HCEC 1CT (cell line): ENCODE measurements at regions not wholly inside any gene's neighbourhood (a gene's known extent, or its start where the extent isn't known, plus 50 kb on each side); places are given as distances from the start of the nearest gene placed in this dataset.
A peak's percentile ranks its signal among the peaks of the same experiment; 100 is the strongest.

Source experiments
- DNase-seq: peaks from one replicate; pipeline ENCODE4 v3.0.0-alpha.2; 2017

DNA sequence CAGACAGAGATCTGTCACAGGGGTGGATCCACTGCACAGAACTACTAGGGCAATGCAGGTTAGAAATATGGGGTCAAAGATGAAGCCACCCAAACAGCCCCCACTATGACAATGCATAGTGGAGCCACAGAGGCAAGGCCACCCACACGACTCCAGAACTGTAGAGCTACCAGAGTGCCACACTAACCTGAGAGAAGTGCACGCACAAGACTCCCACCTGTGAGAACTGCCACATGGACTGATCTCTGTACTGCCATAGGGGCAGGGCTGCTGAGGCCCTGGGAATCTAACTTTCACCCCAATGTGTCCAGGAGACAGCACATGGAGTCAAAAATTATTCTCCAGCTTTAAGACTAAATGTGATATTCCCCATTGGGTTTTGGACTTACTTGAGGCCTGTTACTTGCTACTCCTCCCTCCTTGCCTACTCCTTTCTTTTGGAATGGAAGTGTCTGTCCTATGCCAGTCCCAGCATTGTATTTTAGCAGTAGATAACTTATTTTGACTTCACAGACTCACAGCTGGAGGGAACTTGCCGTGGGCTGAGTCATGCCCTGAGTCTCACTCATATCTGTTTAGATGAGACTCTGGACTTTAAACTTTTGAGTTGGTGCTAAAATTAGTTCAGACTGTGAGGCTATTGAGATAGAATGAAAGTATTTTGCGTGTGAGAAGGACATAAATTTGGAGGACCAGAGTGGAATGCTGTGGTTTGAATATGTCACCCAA, 853.3 kb downstream of the MAT2B start:
- DNase-seq: peak; percentile 82

DNA sequence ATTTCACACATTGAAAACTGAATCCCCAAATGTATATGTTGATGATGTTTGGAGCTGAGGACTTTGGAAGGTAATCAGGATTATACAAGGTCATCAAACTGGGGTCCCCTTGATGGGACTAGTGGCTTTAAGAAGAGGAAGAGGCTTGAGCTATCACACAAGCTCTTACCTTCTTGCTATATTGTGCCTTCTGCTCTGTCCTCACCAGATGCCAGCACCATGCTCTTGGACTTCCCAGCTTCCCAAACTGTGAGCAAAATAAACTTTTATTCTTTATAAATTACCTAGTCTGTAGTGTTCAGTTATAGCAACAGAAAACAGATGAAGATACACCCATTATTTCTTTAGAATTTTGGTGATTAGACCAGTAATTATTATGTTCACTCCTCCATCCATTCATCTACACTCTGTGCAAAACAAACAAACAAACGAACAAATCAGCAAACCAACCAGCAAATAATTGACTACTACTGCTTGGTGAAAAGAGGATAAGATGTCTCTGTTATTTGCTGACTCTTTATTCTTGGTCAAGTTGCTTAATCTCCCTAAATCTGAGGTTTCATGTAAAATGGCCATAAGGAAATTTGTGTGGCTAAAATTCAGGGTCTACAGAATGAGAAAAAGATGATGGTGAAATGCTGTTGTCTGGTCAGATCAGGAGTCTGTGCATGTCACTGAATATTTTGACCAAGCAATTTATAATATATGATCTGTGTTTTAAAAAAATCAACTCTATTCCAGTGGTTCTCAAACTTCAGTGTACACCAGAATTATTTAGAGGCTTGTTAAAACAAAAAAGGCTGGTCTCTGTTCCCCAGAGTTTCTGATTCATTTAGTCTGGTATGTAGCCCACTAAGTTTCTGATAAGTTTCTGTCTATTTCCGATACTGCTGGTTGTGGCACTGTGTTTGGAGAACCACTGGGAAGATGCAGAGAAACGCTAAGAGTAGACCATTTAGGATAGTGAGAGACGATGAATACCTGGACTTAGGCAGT, 854.1 kb downstream of the MAT2B start:
- DNase-seq: no peak

DNA sequence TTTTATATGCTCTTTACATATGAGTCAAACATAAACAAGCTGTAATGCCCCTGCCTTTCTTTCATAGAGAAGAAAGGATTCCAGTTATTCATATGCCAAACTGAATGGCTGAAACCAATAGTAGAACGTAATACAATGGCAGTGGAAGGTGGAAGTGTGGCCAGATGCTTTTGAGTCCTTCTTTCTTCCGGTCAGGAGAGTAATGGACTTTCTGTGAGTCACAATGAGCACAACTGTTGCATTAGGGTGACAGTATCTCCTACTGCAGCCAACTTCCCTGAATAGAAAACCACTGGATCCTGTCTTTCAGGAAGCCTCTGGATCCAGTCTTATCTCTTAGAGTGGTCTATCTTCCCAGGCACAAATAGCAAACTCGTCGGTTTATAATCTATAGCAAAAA, 855.2 kb downstream of the MAT2B start:
- DNase-seq: peak; percentile 34

DNA sequence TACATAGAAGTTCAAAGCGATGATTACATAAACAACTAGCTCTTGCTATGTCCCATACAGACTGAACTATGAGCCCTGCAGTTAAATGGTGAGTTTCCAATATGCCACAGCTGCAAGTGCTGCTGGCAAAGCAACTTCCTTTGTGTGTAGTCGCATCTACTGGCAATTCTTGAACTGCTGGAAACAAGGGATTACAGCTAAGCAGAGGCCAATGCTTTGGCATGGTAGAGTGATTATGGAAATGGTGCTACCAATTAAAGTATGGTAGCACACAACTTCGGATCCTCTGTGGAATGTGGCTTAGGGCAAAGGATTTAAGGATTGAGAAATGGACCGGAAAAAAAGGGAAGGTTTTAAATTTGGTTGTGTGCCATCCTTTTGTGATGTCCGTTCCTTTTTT, 856.6 kb downstream of the MAT2B start:
- no peak for DNase-seq

DNA sequence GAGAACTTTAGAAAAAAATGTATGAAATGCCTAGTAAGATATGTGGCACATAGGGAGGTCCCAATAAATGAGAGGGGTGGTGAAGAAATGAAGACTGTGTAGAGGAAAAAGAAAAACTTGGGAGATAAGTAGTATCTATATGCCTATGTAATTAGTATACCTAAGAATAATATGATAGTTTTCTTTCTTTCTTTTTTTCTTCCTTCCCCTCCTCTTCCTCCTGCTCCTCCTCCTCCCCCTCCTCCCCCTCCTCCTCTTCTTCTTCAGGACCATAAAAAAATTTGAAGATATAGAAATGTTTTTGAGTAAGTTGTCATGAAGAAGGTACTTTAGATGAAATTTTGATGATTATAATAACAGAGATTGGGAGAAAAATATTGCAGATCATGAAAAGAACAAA, 857.4 kb downstream of the MAT2B start:
- no peak for DNase-seq

DNA sequence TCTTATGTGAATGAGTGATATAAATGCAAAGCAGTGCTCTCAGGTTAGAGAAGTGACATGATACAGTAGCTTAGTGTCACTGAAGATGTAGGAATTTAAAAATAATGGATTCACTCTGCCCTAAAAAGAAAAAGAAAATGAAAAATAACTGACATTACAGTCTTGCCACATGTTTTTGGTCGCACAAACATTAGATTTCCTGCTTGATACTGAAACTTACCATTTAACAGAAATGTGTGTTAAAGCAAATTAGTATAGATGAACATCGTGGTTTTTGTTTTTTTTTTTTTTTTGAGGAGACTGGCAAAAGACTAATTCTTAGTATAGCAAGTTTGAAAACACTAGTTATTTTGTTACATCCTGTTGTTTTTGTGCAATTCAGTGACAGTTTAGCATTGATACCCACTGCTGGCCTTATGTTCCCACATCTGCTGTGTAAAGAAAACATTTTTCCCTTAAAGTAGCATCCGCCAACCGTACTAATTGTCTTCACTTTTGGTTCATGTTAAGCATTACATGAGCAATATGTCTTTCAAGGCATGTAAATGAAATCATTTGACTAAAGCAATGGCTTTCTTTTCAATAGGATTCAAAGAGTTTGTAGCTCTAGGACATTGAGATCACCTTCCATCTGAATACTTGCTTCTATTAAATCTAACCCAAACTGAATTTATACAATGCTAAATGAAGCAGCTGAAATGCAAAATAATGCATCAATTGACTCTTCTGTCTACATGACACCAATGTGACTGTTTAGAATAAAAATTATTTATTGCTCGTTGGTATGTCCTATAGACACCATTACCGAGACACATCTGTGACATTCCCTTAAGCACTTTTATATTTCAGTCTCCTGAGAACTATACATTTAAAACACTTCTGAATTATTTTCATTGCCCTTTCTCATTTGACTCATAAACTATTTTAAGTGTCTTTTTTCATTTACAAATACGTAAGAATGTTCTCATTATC, 859.1 kb downstream of the MAT2B start:
- no peak for DNase-seq

DNA sequence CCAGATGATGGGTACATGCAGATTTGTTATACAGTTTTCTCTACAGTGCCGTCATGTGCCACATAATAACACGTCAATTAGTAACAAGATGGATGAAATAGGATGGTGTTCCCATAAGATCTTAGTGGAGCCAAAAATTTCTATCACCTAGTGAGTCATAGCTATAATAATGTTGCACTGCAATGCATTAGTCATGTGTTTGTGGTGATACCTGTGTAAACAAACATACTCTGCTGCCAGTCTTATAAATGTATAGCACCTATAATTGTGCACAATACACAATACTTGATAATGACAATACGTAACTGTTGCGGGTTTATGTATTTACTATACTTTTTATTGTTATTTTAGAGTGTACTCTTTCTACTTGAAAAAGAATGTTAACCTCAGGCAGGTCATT, 865.4 kb downstream of the MAT2B start:
- DNase-seq: no peak

DNA sequence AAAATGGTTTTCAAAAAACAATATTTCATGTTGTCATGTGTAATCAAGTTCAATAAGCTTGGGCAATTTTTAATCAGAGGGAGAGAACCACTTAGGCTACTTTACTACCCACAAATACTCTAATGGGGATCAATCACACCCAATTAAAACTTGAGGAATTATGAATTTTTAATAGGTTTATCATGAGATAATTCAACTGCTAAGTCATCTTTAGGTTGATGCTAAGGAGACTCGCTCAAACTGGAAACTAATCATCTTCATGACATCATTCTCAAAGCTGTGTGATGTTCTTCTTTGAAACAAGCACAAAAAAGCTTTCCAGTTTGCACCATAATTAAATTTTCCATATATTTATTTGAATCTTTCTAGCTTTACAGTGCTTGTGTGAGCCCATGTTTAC, 867.5 kb downstream of the MAT2B start:
- DNase-seq: no peak

DNA sequence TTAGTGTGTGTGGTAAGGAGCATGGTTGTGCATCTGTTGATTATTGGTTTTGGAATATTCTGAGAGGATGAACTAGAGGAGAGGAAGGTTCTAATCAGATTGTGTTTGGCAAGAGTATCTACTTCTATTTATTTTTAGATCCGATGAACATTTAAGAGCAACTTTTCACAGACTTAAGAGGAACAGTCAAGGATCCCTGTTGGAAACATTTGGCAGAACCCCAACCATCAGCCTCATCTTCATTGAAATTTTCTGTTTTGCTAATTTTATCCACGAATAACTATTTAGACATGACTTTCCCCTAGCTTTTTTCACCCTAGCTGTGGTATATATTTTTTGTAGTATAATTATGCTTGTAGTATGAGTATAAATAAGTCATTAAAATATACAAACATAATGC, 868.5 kb downstream of the MAT2B start:
- no peak for DNase-seq

DNA sequence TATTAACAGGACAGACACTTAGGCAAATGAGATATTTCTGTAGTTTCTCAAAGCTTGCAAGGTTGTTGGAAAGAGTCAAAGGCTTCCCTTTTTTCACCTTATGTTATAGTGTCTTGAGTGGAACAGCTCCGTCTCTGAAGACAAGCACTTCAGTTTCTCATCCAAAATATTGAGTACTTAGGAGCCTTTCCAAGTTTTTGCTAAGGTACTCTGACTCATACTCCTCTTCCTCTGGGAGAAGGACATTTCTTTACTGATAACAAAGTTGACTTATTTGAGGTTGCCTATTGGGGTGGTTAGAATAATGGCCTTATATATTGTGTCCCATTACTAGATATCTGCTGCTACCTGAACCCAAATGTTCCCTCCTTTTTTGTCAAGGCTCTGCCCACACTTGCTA, 869.6 kb downstream of the MAT2B start:
- no peak for DNase-seq

DNA sequence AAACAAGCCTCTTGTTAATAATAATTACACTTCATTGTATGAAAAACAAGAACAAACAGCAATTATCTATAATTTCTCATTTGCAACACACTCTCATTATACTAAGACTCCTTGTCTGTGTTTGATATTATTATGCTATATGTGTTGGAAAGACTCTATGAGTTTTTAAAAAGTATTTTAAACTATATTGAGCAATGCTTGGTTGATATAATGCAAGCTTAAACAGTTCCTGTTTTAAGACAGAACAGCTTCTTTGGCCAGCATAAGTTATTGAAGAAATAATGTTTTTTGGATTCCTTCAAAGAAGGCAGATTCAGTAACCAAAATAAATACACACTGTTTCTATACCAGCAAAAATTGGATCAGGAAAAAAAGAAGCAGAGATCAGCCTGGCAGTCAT, 871.4 kb downstream of the MAT2B start:
- no peak for DNase-seq

DNA sequence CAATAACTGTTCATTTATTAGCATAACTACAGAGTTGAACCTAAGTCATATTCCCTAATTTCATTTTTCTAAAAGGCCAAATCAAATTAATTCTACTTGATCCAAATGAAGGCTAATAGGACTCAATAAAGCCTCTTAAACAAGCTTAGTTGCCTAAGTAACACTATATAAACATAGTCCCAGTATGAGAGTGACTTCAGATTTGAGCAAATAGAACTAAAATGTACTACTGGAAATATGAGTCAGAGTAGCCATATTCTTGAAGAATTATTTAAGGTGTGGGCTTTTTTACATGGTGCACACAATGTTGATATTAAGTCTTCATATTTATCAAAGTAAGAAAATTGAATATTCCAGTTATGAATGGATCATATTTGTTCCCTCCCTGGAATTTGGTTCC, 872.3 kb downstream of the MAT2B start:
- no peak for DNase-seq

DNA sequence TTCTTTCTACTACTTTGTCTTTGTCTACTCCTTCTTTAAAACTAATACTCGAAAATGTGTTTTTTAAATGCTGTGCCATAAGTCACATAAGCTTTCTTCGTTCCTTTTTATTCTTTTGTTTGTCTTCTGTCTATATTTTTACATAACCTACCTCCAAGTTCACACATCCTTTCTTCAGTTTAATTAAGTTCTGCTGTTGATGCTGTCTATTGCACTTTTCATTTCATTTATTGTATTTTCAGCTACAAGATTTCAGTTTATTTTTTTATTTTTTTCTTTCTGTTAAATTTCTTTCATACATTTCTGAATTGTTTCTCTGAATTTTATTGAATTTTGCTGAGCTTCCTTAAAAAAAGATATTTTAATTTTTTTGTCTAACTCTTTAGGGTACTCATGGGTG, 878.2 kb downstream of the MAT2B start:
- DNase-seq: no peak

DNA sequence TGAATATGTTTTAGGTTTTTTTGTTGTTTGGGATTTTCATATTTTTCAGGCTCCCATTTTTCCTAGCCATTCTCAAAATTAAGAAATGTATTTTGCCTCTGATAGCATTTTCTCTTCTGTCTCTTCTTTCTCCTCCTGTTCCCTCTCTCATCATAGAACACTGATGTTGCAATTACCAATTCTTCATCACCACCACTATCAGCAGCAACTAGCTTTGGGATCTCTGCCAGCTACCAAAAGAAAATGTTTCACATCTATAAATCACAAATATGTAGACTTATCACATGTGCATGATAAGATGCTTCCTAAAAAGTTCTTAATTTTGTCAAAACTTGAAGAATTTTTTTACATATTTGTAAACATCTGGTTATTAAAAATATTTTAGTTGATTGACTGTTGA, 887.1 kb downstream of the MAT2B start:
- DNase-seq: no peak

DNA sequence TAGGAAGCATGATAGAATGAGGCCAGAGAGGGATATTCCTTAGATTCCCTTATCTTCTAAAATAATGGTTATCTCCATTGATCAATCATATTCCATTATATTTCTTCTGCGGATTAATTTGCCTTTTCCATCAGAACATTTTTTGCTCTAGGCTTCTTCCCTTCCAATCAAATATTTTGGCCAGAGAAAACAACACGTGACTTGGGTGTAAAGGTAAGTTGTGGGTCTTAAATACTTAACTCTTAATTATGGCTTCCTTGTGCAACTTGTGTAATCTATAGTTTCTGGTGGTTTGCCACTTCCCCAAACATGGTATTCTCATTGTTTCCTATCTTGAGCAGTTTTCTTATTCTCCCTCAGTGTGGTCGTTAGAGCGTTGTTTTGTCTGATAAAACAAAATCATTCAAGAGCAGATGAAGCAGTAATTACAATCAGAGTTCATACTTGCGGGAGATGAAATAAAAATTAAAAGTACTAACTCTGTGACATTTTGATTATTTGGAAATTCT, 889.3 kb downstream of the MAT2B start:
- DNase-seq: no peak

DNA sequence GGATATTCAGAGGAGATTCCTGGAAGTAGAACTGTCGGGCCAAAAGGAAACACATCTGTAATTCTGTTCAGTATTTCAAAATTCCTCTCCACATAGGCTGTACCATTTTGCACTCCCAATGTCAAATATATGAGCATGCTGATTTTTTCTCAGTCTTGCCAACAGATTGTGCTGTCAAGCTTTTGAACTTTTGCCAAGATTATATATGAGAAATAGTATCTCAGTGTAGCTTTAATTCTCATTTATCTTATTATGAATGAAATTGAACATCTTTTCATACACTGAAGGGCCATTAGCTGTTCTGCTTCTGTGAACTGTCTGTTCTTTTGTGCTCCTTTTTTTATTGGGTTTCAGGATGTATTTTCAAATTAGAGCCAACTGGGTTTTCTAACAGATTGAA, 907.1 kb downstream of the MAT2B start:
- no peak for DNase-seq

DNA sequence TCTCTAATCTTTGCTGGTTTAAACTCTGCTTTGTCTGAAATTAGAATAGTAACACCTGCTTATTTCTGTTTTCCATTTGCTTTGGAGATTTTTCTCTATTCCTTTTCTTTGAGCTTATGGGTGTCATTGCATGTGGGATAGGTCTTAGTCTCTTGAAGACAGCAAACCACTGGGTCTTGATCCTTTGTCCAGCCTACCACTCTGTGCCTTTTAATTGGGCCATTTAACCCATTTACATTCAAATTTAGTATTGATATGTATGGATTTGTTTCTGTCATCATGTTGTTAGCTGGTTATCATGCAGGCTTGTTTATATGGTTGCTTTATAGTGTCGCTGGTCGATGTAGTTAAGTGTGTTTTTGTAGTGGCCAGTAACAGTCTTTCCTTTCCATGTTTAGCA, 914.7 kb downstream of the MAT2B start:
- no peak for DNase-seq

DNA sequence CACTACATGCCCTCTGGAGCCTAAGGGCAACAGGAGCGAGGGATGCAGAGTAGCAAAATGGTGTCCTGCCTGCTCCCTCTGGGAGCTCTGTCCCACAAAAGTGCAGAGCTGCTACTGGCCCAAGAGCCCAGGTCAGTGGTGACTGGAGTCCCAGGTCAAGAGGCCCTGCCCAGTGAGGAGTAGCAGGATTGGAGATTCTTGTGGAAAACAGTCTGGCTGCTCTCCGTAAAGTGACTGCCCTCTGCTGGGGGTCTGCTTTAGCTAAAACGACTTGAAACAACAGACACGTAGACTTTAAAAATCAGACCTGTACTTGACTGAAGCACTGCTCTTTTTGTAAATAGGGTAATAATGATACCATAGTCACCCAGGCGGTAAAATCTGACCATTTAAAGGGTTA, 917.0 kb downstream of the MAT2B start:
- DNase-seq: no peak

DNA sequence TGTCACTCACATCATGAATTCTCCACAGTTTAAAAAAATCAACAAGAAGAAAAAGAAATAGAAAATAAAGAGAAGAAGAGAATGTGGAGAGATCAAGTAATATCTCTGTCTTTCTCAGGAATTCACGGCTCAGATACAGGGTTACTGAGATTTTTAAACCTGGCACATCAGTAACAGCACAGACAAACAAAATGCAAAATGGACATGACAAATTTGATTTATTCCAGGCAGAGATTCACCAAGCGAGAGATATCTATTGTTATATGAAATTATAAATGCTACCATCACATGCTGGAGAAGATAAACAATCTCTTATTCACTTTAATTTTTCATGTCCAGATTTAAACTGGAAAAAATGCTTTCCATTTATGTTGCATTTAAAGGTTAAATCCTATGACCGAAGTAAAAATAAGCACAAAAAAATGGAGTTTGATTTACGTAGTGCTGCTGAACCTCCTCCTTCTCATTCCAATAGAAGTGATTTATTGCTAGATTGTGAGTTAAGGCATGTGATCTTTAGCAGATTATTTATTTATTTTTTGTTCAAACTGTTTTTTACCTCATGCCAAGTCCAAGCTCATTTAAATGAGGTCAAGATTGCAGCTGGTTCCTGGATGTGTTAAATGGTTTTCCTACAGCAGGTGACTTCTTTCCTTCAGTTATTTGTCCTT, 926.4 kb downstream of the MAT2B start:
- no peak for DNase-seq

DNA sequence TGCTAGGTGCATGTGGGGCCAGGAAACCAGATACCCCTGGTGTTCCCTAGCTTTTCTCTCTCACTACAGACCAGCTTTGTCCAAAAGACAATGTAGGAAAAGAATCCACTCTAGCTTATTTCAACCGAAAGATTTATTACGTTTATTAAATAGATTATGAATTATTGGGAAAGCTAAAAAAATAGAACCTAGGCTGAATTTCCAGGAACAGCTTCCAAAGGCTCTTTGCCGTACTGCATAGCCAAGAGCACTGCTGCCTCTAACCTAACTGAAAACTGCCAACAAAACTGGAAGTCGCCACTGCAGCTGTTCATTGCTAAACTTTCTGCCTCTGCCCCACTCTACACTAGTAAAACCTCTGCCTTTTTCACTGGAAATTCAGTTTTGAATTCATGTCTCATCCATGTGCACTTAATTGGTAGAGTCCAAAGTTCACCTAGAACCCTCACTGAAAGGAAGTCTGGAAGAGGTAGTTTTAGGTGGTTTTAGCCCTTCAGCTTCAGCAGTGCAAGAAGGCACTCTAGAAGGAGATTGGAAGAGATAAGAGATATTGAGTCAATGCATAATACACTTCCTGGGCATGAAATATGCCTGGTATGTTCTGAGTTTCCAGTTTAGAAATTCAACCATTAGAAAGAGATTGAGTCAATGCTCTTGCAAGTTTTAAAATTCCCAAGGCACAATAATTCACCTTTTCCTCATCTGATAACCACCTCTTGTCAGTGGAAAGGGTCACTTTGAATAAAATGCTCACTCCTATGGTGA, 927.9 kb downstream of the MAT2B start:
- no peak for DNase-seq

DNA sequence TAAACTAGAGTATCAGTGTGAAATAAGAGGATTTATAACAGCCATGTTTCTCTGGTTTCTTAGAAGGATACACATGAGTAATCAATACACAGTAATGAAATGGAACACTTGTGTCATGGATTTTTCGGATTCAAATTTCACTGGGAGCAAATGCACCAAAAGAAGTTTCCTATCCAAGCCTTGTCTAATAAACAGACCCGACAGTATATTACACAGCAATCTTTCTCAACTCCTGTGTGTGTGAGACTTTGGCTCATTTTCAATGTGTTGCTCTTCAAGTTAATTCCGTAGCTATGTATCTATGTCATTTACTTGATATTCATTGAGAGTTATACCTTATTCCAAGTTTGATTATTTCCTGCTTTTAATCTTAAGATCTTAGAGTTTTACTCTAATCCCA, 930.2 kb downstream of the MAT2B start:
- no peak for DNase-seq
